ENCODE measurements at regions not wholly inside any gene's neighbourhood (a gene's known extent, or its start where the extent isn't known, plus 50 kb on each side); places are given as distances from the start of the nearest gene placed in this dataset.

DNA sequence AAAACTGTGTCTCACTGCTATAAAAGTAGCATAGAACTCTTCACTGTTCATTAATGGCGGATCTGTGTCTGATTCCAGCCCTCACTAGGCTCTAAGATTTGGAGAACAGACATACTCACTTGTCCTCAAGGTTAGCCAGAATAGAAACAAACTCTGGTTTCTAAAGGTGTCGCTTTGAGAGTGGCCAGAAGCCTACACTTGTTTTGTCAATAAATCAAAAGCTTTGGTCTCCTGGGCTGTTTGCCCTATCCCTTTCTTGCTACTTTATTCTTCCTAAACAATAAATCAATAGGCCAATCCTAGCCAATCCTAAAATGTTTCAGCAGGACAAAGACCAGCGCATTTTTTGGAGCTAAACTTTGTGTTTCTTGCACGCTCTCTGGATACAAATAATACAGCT lies 1064.6 kb upstream of the CHAC2 start:
- TF ChIP-seq CTCF (IDR thresholded peaks at IDR 0.05) = no peak
- no peak for TF ChIP-seq POLR2A (IDR thresholded peaks at IDR 0.05)
